Skin of body (tissue), 1 donor: ENCODE measurements at regions not wholly inside any gene's neighbourhood (a gene's known extent, or its start where the extent isn't known, plus 50 kb on each side); places are given as distances from the start of the nearest gene placed in this dataset.
A peak's percentile ranks its signal among the peaks of the same experiment; 100 is the strongest.
"Not testable (repeated sequence)": the region's sequence is repeated elsewhere in the genome, so short reads cannot be mapped to it uniquely, and the experiment has no call there.

Source experiments
- DNase-seq: peaks from one replicate; lab custom pipeline; 2025; lab: John Stamatoyannopoulos, UW

DNA sequence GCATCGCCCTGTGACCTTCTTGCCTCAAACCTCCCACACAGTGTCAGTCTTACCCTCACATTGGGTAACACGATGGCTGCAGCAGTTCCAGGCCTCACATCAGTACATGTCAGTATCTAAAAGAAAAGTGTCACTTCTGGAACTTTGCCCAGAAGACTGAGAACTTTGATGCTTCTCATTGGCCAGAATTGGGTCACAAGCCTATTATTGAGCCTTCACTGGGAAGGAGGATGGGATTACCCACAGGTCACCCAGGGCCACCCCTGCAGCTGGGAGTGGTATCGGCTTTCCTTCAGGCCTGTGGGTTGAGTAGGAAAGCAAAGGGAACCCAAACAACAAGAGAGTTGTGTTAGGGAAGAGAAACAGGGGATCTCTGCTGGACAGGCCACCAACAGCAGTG lies 111.5 kb downstream of the NPY start:
- DNase-seq = no peak

DNA sequence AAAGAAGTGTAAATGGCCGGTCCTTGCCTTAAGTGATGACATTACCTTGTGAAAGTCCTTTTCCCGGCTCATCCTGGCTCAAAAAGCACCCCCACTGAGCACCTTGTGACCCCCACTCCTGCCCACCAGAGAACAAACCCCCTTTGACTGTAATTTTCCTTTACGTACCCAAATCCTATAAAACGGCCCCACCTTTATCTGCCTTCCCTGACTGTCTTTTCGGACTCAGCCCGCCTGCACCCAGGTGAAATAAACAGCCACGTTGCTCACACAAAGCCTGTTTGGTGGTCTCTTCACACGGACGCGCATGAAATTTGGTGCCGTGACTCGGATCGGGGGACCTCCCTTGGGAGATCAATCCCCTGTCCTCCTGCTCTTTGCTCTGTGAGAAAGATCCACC lies 112.4 kb downstream of the NPY start:
- not testable (repeated sequence) for DNase-seq

DNA sequence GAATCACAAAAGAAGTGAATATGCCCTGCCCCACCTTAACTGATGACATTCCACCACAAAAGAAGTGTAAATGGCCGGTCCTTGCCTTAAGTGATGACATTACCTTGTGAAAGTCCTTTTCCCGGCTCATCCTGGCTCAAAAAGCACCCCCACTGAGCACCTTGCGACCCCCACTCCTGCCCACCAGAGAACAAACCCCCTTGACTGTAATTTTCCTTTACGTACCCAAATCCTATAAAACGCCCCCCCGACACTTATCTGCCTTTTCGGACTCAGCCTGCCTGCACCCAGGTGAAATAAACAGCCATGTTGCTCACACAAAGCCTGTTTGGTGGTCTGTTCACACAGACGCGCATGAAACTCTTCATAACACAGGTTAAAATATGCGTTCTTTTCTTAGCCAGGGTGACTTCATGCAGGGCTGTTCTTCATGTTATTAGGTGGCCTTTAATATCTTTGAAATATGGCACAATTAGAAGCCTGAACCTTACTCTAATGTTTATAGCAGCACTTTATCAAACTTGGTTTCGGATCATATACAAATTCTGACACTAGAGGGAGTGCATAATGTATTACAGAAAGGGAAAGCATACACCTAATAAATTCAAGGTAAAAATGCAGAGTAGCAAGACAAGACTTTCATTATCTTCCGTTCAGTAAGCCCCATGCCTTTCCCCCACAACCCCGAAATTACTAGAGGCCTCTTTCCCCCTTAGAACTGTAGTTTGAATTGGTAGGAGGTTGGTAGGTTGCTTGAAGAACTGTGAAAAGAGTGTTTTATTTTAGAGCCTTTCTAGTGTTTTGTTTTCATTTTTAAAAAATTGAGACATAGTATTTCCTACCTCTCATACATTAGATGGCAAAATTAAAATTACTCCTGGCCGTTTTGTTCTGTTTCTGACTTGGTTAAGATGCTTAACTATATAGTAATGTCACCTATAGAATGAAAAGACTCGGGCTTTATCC lies 117.9 kb downstream of the NPY start:
- DNase-seq = no peak

DNA sequence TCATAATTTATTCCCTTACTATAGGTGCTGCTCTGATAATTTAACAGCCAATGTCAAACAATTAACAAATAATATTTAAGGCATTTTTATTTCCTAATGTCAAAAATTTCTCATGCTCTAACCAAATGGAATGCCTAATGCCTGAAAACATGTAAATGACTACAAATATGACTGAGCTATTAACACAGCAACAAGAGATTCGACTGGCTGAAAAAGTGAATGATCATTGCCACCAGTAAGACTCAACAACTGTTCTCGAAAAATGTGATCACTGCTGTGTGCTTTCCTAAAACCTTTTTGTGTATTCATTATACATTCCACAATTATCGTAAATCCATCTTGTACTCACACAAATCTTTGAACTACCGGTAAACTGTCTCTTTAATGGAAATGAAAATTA lies 118.7 kb downstream of the NPY start:
- DNase-seq = no peak

DNA sequence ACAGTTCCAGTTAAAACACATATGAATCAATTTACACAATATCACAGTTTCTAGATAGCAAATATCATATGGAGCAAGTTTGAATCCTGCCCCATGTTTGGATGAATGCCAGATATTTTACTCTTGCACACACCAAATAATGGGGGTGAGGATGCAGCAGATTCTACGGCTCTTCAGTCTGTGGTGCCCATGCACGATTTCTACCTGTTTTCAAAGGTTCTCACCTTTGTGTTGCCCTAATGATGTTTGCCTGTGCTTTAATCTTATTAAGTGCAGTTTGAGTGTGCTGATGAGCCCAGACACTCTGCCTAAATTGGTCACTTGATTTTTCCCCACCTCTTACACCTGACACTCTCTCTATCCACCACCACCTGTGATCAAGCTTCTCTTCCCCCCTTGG lies 119.6 kb downstream of the NPY start:
- DNase-seq = no peak

DNA sequence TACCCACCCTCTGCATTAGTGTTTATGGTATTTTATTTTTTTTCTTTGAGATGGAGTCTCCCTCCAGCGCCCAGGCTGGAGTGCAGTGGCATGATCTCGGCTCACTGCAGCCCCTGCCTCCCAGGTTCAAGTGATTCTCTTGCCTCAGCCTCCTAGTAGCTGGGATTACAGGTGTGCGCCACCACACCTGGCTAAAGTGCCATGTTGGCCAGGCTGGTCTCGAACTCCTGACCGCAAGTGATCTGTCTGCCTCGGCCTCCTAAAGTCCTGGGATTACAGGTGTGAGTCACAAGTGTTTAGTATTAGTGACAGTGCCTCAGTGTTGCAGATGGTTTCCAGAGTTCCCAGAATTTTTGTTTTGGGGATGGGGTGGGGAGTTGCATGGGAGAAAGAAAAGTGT lies 120.3 kb downstream of the NPY start:
- no peak for DNase-seq

DNA sequence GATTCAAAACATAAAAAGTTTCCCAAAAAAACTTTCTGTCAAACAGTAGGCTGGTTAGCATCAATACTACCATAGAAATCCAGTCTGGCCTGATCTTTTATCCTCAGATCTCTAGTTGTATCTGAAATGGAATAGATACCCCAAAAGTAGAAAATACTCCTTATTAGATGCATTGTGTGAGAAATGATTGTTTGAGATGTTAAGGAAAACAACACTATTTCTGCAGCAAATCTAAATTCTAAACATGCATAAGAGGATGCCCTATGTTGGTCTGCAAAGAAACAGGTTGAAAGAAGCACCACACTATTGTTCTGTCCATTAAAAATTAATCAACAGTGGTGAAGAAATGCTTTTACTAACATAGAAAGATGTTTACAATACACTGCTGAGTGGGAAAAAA lies 121.0 kb downstream of the NPY start:
- DNase-seq = no peak

DNA sequence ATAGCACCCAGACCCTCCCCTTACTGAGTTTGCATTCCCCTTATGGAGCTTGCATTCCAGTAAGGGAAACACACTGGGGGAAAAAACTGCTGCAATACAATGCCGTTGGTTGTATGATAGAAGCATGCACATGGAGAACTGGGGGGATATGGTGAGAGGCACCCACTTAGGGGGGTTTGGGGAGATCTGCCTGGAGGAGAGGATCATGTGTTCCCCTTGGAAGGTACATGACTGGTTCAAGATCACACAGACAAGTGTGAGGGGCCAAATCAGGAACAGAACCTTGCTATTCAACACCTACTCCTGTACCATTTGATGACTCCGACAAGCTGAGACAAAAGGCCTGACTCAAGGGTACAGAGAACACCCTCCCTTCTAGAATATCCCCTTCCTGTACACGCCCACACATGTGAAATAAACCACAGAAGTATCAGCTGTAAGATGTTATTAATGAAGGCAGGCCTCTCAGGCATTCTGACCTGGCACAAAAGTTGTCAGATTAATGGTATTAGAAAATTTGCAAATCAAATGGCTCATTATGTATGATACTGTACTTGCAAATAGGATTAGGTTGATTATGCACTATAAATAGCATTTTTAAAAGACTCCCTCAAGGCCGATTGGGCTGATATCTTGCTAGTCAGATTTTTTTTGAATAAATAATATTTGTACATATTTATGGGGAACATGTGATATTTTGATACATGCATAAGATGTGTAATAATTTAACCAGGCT lies 122.2 kb downstream of the NPY start:
- DNase-seq = no peak

DNA sequence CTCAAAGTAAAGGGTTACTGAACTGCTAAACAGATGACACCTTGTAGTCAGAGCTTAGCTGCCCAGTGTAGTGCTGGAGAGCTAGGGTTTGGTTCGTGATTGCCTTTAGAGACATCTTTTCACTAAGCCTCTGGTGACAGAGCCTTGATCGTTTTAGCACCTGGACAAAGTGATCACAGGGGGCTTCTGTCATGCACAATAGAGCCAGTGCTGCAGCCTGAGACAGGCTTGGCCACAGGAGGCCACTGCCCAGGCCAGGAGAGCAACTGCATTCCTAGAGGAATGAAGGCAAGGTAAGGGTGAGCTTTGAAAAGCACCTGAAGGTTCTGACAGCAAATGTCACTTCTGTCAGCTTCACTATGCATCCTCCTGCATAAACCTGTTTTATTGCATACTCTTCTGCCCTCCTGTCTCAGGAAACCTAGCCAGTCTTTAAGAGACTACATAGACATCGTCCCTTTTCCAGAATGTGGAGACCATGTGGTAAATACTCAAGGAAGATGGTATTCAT lies 122.9 kb downstream of the NPY start:
- no peak for DNase-seq

DNA sequence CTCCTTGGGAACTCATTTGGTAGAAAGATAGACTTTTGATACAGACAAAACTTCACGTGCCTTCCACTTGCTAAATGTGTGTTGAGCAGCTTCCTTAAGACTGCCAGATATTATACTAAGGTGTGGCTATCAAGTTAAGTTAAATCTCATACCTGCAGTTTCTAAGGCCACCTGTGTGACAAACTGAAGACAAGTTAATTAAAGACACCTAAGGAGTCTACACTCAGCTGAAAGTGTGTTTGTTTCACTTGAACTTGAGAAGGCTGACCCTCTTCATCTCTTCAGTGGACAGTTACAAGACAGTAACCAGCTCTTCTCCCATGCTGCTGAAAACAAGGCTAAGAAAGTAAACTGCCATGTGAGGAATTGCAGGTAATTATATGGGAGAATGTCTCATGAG lies 124.0 kb downstream of the NPY start:
- no peak for DNase-seq

DNA sequence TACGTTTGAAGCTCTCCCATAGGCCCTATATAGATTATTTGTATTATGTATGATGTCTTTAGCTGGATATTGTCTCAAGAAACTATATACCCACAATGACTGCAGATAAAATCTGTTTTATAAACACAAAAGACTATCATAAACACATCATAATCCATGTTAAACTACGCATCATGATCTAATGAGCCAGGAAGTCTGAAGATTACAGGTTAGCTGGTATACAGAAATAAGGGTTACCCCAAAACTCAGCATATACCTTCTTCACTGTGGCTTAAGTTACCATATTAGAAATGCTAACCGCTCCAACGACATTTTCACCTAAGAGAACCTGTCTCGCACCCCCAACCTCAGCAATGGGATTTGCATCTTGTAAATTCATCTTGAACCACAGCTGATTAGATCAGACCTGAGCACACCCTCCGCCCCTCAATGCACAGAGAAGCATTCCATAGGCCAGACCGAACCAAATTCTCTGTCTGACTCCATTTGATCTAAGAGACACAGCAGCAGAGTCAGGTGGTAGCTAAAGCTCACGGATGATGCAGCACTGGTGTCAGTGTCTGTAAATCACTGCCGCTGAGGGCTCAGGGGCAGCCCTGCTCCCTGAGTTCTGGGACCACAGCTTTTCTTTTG lies 124.9 kb downstream of the NPY start:
- DNase-seq = no peak

DNA sequence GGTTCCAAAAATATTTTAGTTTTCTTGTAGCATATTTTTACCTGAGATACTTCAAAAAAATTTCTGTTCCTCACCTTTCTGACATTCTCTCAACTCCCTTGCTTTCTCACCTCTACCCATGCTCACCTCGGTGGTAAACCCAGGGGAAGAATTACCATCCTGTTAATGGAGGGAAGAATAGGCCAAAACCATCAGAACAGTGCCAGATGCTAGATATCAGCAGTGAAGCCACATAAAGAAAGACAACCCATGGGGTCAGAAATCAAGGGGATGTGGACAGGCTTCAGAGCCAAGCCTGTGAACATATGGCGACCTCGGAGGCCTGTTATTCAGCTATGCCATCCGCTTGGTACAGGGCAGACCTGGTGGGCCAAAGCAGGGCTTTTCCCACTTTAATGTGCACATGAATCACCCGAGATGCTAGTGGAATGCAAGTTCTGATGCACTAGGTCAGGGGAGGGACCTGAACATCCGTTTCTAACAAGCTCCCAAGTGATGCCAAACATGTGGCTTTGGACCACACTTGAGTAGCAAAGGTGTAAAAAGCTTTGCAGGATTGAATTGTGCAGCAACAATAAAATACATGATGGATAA lies 125.5 kb downstream of the NPY start:
- no peak for DNase-seq

DNA sequence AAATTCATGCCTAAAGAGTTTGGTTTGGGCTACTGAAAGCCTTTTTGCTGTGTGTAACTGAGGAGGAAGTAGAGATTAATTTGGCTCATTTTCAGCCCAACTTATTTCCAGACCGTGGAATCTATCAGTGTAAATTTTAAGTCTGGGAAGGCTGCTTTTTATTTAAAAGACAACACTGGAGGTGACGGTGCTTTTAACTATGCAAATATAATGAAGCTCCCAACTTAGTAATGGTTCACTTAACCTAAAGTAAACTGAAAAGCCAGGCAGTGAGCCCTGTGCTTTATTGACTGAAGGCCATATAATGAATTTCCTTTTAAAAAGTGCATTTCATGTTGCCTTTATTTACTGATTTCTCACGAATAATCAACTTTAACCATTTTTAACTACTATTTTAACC lies 127.2 kb downstream of the NPY start:
- DNase-seq = no peak

DNA sequence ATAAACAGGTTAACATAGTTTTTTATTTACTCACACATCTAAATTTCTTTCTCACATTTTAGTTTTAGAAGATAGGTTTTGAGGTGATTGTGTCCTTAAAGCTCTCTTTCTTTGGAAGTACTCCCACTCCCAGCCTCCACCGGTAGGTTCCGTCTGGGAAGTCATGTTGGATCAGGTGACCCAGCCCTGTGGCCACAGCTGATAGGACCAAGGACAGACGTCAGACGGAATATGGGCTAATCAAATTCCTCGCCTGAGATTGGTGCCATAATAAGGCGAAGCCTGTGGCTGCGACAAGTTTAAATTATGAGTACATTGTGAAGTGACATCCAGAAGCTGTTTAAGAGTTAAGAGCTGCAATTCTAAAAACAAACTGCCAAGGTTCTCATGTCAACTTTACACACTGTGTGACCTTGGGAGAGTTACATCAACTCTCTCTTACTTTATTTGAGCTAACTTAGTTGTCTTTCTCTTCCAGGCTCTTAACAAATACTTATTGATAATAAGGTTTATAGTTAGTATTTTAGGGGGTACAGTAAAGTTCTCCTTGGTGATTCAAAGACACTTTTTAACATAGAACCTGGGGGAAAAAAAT lies 133.6 kb downstream of the NPY start:
- no peak for DNase-seq

DNA sequence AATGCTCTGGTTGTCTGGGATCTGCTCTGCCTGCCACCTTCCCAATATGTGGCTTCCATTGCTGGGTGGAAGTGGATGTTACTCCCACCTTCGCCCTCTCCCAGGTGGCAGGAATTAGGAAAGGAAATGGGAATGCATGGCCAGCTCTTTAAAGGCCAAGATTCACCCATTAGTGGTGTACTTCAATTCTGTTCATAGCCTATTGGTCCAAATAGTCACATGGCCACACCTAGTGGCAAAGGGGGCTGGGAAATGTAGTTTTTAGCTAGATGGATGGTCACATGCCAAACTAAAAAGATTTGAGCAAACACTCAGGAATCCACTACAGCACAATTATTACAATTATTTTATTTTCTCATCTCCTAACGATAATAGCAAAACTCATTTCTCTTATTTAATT lies 135.1 kb downstream of the NPY start:
- peak; percentile 40 for DNase-seq

DNA sequence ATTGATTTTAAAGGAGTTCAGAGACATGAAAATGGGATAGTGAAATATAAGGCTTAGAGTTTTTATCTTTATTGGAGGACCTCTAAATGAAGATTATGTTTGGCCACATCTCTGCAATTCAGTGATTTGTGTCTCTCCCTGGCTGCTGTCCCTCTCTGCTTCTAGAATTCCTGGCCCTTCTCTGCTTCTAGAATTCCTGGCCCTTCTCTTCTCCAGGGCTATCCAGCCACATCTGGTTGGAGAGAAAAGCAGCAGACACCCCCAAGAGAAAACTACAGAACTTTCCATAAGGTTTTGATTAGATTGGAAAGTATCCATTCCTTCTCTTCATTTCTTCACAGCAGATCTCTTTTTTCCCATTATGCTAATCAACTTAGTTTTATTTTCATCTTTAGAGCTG lies 135.5 kb downstream of the NPY start:
- peak; percentile 76 for DNase-seq

DNA sequence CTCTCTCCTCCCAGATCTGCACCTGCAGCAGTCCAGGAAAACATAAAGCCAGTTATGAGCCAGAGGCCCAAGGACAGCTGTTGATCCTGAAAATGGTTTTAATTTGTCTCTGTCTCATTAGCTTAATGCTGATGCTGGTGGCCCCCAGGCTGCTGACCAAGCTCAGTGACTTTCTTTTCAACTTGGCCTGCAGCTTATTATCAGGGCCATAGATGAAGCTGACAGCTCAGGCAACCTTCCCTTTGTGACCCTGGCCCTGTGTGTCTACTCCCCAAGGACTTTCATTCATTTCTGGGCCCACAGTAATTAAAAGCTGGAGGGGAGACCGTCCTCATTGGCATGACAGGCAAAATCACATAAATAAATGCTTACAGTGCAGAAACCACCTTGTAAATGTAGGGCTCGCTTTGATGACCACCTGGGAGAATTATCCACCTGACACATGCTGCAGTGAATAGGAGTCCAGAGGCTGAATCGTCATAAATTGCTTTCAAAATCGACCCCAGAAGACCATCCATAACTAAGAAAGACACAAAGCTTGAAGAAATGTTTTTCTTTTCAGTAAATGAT lies 138.5 kb downstream of the NPY start:
- no peak for DNase-seq

DNA sequence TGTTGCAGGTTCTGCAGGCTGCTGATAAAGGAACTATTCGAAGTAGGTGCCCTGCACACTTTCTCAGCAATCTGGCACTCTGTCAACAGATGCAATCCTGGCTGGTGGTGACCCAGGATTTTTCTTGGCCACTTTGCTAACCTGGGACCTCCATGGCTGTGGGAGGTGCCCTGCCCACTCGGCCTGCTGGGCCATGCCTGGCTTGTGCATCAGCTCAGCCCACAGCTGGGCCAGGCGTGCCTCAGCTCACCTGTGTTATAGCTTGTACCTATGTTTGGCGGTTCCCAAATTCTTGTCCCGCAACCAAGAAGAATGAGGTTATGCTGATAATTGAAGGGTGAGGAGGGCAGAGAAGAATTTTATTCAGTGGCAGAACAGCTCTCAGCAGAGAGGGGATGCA lies 141.7 kb downstream of the NPY start:
- no peak for DNase-seq

DNA sequence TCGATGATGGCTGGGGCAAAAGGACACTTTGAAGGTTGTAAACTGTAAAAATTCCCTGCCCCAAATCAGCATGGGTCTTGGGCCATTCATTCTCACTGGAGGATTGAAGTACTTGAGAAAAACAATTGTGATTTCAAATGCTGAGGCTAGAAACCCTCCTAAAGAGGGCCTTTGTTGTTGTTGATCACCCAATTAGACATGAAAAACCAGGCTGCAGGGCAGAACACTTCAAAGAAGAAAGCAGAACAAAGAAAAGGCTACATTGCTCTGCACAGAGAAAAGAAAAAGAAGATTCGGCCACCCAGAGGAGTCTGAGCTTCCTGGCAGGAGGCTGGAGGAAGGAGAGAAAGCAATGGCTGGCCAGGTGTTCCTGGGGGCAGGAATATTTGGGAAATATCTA lies 143.1 kb downstream of the NPY start:
- no peak for DNase-seq

DNA sequence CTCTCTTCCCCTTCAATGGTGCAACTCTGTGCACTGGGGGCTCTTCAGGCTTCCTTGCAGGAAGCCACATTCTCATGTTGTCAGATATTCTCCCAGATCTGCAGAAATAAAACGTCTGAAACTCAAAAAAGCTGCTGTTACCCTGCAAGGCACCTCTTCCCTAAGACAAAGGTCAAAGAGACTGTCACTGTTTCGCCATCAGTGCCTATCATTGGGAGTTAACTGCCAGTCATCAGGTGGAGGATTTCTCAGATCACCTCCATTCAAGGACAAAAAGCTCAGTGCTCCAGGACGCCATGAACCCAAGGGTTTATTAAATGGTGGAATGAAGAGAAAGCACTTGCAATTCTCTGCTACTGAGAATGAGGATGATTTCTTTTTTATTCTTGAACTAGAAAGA lies 144.6 kb upstream of the PALS2 start:
- no peak for DNase-seq

DNA sequence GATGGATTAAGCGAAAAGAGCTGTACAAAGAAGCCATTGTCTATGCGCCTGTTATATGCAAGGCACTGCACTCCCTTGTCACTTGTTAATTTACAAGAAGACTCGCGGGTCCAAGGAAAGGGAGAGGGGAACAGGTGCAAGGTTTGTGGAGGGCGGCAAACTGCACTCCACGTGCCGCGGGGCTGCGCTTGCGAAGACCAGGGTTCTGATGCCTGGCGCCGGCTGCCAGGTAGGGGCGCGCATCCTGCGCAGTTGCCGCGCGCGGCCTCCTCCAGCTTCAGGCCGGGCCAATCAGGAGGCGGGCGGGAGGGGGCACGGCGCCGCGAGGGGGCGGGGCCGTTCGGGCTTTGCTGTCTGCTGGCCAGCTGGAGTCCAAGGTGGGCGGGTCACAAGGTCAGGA lies 140.6 kb upstream of the PALS2 start:
- DNase-seq = no peak
